Spinal cord (tissue), 9 donors: ENCODE measurements at regions not wholly inside any gene's neighbourhood (a gene's known extent, or its start where the extent isn't known, plus 50 kb on each side); places are given as distances from the start of the nearest gene placed in this dataset.

Source experiments
- DNase-seq, 6 donors: peaks; one replicate each; pipeline versions ENCODE4 v3.0.0 to v3.0.0-alpha.2; 2013 to 2015; ENCODE audit warnings: low spot score in 6 of 6, low read depth in 4 of 6
- H3K27ac ChIP-seq: one replicate; pipeline ENCODE4 v1.5.1; 2013; ENCODE audit warnings: low read depth, low read length, control low read depth
- H3K27me3 ChIP-seq: one replicate; pipeline ENCODE4 v1.6.1; 2013; ENCODE audit warnings: low read length; ENCODE audit not compliant: control insufficient read depth, insufficient read depth
- H3K36me3 ChIP-seq: one replicate; pipeline ENCODE4 v1.6.1; 2013; ENCODE audit warnings: low read length; ENCODE audit not compliant: control insufficient read depth, insufficient read depth
- H3K4me1 ChIP-seq: one replicate; pipeline ENCODE4 v1.6.1; 2013; ENCODE audit warnings: low read length; ENCODE audit not compliant: control insufficient read depth, insufficient read depth
- H3K4me3 ChIP-seq: one replicate; pipeline ENCODE4 v1.5.1; 2013; ENCODE audit warnings: low read depth, low read length, control low read depth
- H3K9me3 ChIP-seq: one replicate; pipeline ENCODE4 v1.6.1; 2013; ENCODE audit warnings: low read length; ENCODE audit not compliant: control insufficient read depth, insufficient read depth
- WGBS: methylation state at CpG from one replicate; pipeline ENCODE4 v1.1.5; 2013; ENCODE audit warnings: missing lambda C conversion rate; ENCODE audit not compliant: insufficient coverage; 5-methylcytosine and 5-hydroxymethylcytosine counted together
- donor health status: healthy.

DNA sequence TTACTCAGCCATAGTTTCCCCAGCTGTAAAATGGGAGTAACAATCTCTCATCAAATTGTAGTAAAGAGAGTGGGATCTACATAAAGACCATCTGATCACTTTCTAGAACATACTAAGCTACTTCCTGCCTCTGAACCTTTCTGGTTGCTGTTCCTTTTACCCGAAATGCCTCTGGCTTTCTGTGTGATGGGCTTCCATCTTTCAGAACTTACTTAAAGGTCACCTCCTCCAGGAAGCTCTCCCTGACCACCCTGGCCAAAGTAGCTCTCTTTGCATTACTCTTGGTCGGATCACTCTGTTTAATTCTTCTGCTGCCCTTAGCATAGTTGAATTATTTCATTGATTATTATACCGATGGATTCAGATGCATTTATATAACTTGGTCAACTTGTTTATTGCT is 171.0 kb downstream of the BMP7 start:
- no peaks in the 10 kb centered on the region for H3K36me3 ChIP-seq
- DNase-seq = no peak

GRCh38 chr20:57097245-57097915 is 169.1 kb downstream of the BMP7 start:
- Histone ChIP-seq H3K27me3 (no peaks in the 10 kb centered on the region), H3K4me1 (peaks cover 12% of the 10 kb centered on the region), H3K27ac (no peak overlapping the region), H3K9me3 (no peaks in the 10 kb centered on the region), H3K4me3 (no peak overlapping the region), H3K36me3 (no peaks in the 10 kb centered on the region)
- DNase-seq = no peak
- WGBS = 59% methylated on average over 6 of the region's 9 CpGs

More for the DNA sequence above, 171.0 kb downstream of the BMP7 start:
- H3K27me3 ChIP-seq = no peaks in the 10 kb centered on the region
- H3K4me3 ChIP-seq = no peak overlapping the region
- WGBS = 100% methylated on average over 1 of the region's 3 CpGs
- H3K9me3 ChIP-seq = no peaks in the 10 kb centered on the region
- H3K27ac ChIP-seq = no peak overlapping the region
- peaks cover 14% of the 10 kb centered on the region for H3K4me1 ChIP-seq

DNA sequence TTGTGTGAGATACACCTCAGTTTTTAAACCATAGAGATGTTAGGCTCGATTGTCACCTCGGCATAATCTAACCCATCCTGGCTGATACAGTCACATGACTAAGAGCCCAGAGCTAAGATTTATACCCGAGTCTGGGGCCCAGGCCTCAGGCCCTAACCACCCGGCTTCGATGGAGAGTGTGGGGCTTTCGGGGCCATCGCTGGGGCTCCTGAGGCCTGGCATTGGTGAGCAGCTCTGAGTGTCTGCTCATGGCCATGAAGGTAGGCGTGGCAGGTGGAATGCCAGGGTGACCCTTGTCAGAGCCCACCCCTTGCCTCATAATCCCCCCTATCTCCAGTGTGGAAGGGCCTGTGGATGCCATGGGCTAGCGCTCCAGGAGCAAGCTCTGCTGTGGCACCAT is 164.3 kb downstream of the BMP7 start:
- no peak for DNase-seq
- Histone ChIP-seq H3K36me3 (no peaks in the 10 kb centered on the region), H3K4me3 (no peak overlapping the region), H3K4me1 (peaks cover 31% of the 10 kb centered on the region), H3K27ac (peak overlapping the region; percentile 94), H3K9me3 (no peaks in the 10 kb centered on the region), H3K27me3 (no peaks in the 10 kb centered on the region)
- 94% methylated on average over 8 of the region's 9 CpGs for WGBS

- H3K4me1 ChIP-seq = peaks cover 31% of the 10 kb centered on the region
- WGBS = 84% methylated on average over 9 of the region's 10 CpGs
- no peaks in the 10 kb centered on the region for H3K9me3 ChIP-seq
- H3K27me3 ChIP-seq = no peaks in the 10 kb centered on the region
- no peak overlapping the region for H3K4me3 ChIP-seq
- peak overlapping the region; percentile 94 for H3K27ac ChIP-seq
- H3K36me3 ChIP-seq = no peaks in the 10 kb centered on the region
- peak in 1 of 6 donors; percentile 33 for DNase-seq
Observed at GRCh38 chr20:57102566-57102965, 163.9 kb downstream of the BMP7 start.

DNA sequence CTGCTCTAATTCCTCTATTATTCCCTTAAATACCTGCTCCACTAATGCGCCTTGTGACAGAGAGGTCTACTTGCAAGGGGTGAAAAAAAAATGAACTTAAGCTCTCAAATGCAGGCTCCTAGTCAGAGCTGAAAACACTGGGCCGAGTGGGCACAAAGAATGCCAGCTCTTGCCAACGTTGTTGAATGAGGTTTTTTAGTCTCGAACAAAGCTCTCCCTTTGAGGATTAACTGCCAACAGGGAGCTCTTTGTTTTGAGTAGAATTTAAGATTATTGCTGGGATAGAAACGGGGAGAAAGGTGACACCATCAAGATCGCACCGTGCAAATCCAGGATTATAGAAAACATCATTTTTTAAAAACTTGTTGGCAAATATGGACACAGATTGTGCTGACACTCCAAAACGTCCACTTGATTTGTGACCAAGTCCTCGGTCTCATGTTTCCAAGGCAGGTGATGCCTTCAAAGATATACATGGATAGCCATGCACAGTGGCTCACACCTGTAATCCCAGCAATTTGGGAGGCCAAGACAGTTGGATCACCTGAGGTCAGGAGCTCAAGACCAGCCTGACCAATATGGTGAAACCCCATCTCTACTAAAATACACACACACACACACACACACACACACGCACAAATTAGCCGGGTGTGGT is 163.2 kb downstream of the BMP7 start:
- peak; percentile 46 to 89 (median 64) for DNase-seq
- H3K27me3 ChIP-seq = no peaks in the 10 kb centered on the region
- H3K9me3 ChIP-seq = no peaks in the 10 kb centered on the region
- peak overlapping the region; percentile 94 for H3K27ac ChIP-seq
- H3K36me3 ChIP-seq = no peaks in the 10 kb centered on the region
- no peak overlapping the region for H3K4me3 ChIP-seq
- WGBS = 40% methylated on average over 7 of the region's 11 CpGs
- H3K4me1 ChIP-seq = peaks cover 32% of the 10 kb centered on the region

DNA sequence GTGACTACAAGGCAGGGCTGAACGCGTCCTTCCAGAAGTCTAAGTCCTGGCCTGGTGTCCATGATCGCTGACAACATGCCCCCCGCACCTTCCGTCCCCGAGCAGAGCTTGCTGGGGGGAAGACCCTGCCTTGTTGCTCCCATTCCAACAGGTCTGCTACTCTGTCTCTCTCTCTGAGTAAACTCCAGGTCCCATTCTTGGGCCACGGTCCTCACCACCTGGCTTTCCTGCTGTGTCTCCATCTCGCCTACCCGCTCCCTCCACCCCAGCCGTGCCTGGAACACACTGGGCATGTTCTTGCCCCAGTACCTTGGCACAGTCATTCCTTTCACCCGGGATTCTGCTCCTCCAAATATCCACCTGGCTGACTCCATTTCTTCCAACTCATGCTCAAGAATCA is 162.3 kb downstream of the BMP7 start:
- H3K27ac ChIP-seq = peak overlapping the region; percentile 26
- H3K36me3 ChIP-seq = no peaks in the 10 kb centered on the region
- no peak overlapping the region for H3K4me3 ChIP-seq
- peaks cover 40% of the 10 kb centered on the region for H3K4me1 ChIP-seq
- no peak for DNase-seq
- no peaks in the 10 kb centered on the region for H3K27me3 ChIP-seq
- WGBS = 96% methylated on average over 11 of the region's 11 CpGs
- H3K9me3 ChIP-seq = no peaks in the 10 kb centered on the region

DNA sequence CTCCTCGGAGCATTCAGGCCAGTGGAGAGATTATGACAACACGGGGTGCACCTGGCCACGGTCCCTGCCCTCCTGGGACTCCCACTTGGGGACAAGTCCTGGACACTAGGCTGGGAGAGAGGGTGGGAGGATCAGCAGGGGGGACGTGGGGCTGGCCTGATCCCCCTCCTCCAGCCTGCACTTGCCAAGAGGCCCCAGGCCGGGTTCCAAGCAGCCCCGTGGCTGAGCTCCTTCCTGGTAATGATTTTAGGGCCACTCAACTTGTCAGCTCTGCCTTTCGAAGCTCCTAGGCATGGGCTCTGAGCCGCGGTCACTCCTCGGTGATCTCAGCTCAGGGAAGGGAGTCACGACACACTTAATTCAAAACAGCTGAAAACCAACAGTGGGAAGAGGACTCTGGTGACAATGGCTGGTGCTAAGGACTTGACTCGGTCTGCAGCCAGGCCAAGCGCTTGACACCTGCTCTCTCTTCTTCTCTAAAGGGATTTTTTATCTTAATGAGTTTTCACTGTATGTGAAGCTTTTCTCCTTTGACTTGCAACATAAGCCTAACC is 161.7 kb downstream of the BMP7 start:
- no peaks in the 10 kb centered on the region for H3K9me3 ChIP-seq
- H3K36me3 ChIP-seq = no peaks in the 10 kb centered on the region
- 38% methylated on average over 7 of the region's 13 CpGs for WGBS
- no peak overlapping the region for H3K4me3 ChIP-seq
- peak in 2 of 6 donors; percentile 16 to 45 for DNase-seq
- H3K27me3 ChIP-seq = no peaks in the 10 kb centered on the region
- H3K4me1 ChIP-seq = peaks cover 47% of the 10 kb centered on the region
- H3K27ac ChIP-seq = no peak overlapping the region

DNA sequence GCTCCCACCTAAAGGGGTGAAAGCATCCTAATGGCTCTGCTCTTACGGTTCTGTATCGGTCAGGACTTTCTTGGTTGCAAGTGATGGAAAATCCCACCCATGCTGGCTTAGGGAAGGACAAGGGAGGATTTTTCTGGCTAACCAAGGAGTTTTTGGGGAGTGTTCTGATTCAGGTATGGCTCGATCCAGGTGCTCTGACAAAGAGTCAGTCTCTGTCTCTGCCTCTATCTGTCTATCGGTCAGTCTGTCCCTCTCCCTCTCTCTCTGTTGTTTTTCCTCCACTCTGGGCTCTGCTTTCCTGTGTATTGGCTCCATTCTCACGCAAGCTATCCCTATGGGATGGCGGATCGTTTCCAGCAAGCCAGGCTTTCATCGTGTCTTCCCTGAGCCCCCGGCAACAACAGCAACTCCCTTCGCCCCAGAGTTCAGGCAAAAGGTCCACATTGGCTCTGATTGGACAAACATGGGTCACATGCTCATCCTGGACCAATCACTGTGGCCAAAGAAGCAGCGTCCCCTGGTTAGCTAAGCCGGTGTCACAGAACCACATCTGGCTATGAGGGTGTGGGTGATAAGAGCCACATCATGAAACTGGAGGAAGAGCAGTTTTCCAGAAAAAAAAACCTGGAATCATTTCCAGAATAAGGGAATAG is 160.3 kb downstream of the BMP7 start:
- DNase-seq = no peak
- WGBS = 87% methylated on average over 12 of the region's 12 CpGs
- no peaks in the 10 kb centered on the region for H3K27me3 ChIP-seq
- H3K9me3 ChIP-seq = no peaks in the 10 kb centered on the region
- H3K4me1 ChIP-seq = peaks cover 50% of the 10 kb centered on the region
- no peak overlapping the region for H3K4me3 ChIP-seq
- H3K36me3 ChIP-seq = no peaks in the 10 kb centered on the region
- no peak overlapping the region for H3K27ac ChIP-seq

DNA sequence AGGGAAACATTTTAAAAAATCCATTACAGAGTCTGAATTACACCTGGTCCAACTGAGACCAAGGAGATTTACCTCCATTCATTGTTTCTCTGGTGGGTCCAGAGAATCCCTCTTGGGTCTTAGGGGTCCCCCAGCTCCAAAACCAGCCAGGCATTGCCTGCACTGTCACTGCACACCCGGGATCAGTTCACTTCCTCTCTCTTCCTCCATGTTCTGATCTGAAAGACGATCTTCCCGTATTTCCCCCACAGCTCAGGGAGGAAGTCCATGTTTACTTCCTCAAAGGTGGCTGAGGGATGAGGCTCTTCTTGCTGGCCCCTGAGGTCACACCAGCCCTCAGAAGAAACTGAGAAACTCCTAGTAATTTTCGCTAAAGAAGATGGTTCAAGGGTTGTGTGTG is 159.7 kb downstream of the BMP7 start:
- H3K36me3 ChIP-seq = no peaks in the 10 kb centered on the region
- H3K4me1 ChIP-seq = peaks cover 50% of the 10 kb centered on the region
- H3K4me3 ChIP-seq = no peak overlapping the region
- no peak for DNase-seq
- no peak overlapping the region for H3K27ac ChIP-seq
- no peaks in the 10 kb centered on the region for H3K27me3 ChIP-seq
- WGBS = 78% methylated on average over 3 of the region's 4 CpGs
- no peaks in the 10 kb centered on the region for H3K9me3 ChIP-seq
